ENCODE measurements at regions not wholly inside any gene's neighbourhood (a gene's known extent, or its start where the extent isn't known, plus 50 kb on each side); places are given as distances from the start of the nearest gene placed in this dataset.
"Not testable (repeated sequence)": the region's sequence is repeated elsewhere in the genome, so short reads cannot be mapped to it uniquely, and the experiment has no call there.

DNA sequence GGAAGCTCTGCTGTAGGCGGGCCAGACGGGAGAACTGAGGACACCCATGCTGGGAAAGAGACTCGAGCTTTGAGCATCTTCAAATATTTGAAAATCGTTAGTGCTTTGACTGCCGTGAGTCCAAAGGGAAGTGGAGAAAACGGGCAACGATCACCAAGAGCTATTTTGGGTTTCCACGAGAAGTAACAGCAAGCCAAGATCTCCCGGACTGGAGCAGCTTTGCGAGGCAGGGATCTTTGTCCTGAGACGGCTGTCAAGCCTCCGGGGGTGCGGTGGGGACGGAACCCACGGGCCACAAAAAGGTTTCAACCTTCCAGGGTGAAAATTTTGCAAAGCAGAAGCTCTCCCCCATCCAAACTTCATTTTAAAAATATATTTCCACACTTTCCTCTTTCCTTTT, 195.8 kb downstream of the NDUFA10 start:
- Histone ChIP-seq H3K4me1 (peaks cover 0 to under 1% (median 0%) of the 10 kb centered on the region in 4 donors), H3K9me3 (no peaks in the 10 kb centered on the region), H3K4me3 (no peak overlapping the region), H3K27ac (no peak overlapping the region), H3K36me3 (no peaks in the 10 kb centered on the region), H3K27me3 (no peaks in the 10 kb centered on the region)
- 78 to 84% methylated on average over 15 of the region's 15 CpGs for WGBS, 2 donors
- TF ChIP-seq, protein P1, sequence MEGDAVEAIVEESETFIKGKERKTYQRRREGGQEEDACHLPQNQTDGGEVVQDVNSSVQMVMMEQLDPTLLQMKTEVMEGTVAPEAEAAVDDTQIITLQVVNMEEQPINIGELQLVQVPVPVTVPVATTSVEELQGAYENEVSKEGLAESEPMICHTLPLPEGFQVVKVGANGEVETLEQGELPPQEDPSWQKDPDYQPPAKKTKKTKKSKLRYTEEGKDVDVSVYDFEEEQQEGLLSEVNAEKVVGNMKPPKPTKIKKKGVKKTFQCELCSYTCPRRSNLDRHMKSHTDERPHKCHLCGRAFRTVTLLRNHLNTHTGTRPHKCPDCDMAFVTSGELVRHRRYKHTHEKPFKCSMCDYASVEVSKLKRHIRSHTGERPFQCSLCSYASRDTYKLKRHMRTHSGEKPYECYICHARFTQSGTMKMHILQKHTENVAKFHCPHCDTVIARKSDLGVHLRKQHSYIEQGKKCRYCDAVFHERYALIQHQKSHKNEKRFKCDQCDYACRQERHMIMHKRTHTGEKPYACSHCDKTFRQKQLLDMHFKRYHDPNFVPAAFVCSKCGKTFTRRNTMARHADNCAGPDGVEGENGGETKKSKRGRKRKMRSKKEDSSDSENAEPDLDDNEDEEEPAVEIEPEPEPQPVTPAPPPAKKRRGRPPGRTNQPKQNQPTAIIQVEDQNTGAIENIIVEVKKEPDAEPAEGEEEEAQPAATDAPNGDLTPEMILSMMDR (IDR thresholded peaks at IDR 0.05) = no peak
- no peak for TF ChIP-seq EP300 (IDR thresholded peaks at IDR 0.05)
- no peak for TF ChIP-seq POLR2A (IDR thresholded peaks at IDR 0.05)
- DNase-seq (ENCODE audit: low spot score in 2 of 2) = no peak

DNA sequence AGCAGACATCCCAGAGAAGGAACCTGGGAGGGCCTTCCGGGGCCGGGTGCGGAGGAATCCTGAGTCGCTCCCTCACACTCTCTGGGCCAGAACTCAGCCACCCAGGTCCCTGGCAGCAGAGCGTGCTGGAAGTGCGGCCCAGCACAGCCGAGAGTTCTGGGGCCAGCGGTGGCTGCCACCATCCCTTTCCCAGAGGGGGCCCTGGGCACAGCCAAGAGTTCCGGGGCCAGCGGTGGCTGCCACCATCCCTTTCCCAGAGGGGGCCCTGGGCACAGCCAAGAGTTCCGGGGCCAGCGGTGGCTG, 196.2 kb downstream of the NDUFA10 start:
- not testable (repeated sequence) for H3K36me3 ChIP-seq; H3K27ac ChIP-seq; H3K9me3 ChIP-seq; H3K27me3 ChIP-seq; H3K4me3 ChIP-seq; H3K4me1 ChIP-seq; DNase-seq (ENCODE audit: low spot score in 2 of 2)
- 78 to 95% methylated on average over 4 to 9 of the region's 12 CpGs for whole genome bisulfite sequencing, 2 donors

DNA sequence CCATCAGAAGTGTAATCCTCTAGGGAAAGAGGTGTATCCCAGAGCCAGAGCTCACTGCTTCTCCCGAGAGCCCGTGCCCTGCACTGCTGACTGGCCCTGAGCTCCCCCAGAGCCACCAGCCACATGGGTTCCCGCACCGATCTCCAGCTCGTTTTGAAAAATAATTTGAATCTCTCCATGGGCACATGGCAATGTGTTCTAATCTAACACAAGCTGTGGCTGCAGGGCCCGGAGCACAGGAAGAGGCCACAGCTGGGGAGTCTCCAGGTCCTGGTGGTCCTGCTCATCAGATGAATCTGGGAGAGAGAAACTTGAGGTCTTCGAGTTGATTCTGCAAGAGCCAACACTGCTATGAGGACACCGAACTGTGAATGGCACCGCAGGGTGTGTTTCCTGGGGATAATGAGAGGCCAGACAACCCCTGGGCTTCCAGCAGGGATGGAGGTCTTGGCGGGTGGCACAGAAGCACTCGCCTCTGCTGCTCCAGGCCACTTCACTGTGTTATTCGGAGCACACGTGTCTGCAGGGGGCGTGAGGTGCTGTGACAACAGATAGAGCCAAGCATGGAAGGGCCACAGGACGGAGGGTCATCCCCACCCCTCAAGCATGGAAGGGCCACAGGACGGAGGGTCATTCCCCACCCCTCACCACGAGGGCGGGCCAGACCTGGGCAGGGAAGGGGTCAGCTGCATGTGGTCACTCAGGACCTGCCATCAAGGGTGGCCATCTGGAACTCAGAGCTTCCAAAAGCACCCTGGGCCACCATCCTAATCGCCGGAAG, 196.8 kb downstream of the NDUFA10 start:
- no peaks in the 10 kb centered on the region for H3K27me3 ChIP-seq
- no peaks in the 10 kb centered on the region for H3K36me3 ChIP-seq
- no peaks in the 10 kb centered on the region for H3K9me3 ChIP-seq
- peaks cover 0 to 5% (median 0%) of the 10 kb centered on the region in 4 donors for H3K4me1 ChIP-seq
- DNase-seq (ENCODE audit: low spot score in 2 of 2) = no peak
- TF ChIP-seq, protein P1 (IDR thresholded peaks at IDR 0.05) = no peak
- TF ChIP-seq POLR2A (IDR thresholded peaks at IDR 0.05) (no peak), EP300 (IDR thresholded peaks at IDR 0.05) (no peak)
- no peak overlapping the region for H3K27ac ChIP-seq
- 79 to 81% methylated on average over 13 to 20 of the region's 20 CpGs for WGBS, 2 donors
- no peak overlapping the region for H3K4me3 ChIP-seq

DNA sequence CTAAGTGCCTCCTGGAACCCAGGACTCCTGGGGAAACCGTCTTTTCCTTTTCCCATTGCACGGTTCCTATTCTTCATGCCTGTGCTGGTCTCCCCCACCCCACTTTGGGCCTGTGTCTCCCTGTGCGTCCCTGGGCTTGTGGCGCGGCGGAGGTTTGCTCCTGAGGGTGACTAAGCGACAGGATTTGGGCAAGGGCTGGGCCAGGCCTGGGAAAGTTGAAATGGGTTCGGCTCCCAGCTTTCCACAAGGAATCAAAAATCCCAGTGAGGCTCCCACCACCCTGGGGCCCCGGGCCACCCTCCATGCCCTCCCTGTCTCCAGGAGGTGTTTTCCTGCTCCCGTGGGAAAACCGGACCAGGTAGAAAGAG, 197.6 kb downstream of the NDUFA10 start:
- no peak for DNase-seq (ENCODE audit: low spot score in 2 of 2)

DNA sequence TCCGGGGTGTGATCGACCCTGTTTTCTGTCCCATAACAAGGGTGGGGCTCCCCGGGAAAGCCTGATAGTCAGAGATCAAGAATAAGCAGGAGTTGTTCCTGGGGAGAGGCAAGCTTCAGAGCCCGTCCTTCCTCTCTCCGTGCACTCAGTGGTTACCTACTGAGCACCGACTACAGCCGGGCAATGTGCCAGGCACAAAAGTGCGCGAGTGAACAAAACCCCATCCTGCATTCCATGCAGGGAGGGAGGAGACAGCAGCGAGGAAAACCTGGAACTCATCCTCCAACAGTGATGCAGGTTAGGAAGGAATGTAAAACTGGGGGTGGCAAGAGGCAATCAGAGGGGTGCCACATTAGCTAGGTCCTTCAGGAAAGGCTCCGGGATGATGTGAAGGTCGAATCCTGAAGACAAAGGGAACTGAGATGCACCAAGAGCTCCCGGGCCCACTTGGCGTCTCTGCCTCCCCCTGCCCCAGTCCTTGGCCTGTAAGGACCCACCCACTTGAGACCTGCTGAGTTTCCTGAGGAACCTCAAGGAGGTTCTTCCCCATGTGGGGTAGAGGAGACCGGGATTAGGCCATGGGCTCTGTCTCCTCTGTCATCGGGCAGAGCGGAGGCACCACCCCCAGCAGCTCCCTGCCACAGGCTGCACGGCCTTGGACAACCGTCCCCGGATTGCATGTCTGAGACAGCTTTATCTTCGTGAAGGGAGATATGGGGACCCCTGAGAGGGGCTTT, 198.2 kb downstream of the NDUFA10 start:
- H3K4me1 ChIP-seq = peaks cover 0 to 5% (median 0%) of the 10 kb centered on the region in 4 donors
- no peaks in the 10 kb centered on the region for H3K27me3 ChIP-seq
- 79 to 85% methylated on average over 20 to 21 of the region's 21 CpGs for WGBS, 2 donors
- TF ChIP-seq EP300 (IDR thresholded peaks at IDR 0.05) (no peak), POLR2A (IDR thresholded peaks at IDR 0.05) (no peak)
- TF ChIP-seq, protein P1 (IDR thresholded peaks at IDR 0.05) = no peak
- no peaks in the 10 kb centered on the region for H3K9me3 ChIP-seq
- DNase-seq (ENCODE audit: low spot score in 2 of 2) = no peak
- H3K27ac ChIP-seq = no peak overlapping the region
- no peak overlapping the region for H3K4me3 ChIP-seq
- H3K36me3 ChIP-seq = no peaks in the 10 kb centered on the region

More for the DNA sequence above, 197.6 kb downstream of the NDUFA10 start:
- Histone ChIP-seq H3K4me1 (peaks cover 0 to 5% (median 0%) of the 10 kb centered on the region in 4 donors), H3K9me3 (no peaks in the 10 kb centered on the region), H3K36me3 (no peaks in the 10 kb centered on the region), H3K27me3 (no peaks in the 10 kb centered on the region), H3K27ac (no peak overlapping the region), H3K4me3 (no peak overlapping the region)
- 89 to 95% methylated on average over 11 of the region's 11 CpGs for WGBS, 2 donors
- TF ChIP-seq POLR2A (IDR thresholded peaks at IDR 0.05) = no peak
- TF ChIP-seq EP300 (IDR thresholded peaks at IDR 0.05) = no peak
- TF ChIP-seq, protein P1 (IDR thresholded peaks at IDR 0.05) = no peak

Measured in tibial nerve (tissue), 4 donors.